Left renal pelvis (tissue), 4 donors: ENCODE measurements at regions not wholly inside any gene's neighbourhood (a gene's known extent, or its start where the extent isn't known, plus 50 kb on each side); places are given as distances from the start of the nearest gene placed in this dataset.
A peak's percentile ranks its signal among the peaks of the same experiment; 100 is the strongest.
"Not testable (repeated sequence)": the region's sequence is repeated elsewhere in the genome, so short reads cannot be mapped to it uniquely, and the experiment has no call there.

Experiments
- DNase-seq, 4 donors: peaks; one replicate each; pipeline ENCODE4 v3.0.0-alpha.2; 2013; ENCODE audit warnings: low read depth in 4 of 4, low spot score in 3 of 4

DNA sequence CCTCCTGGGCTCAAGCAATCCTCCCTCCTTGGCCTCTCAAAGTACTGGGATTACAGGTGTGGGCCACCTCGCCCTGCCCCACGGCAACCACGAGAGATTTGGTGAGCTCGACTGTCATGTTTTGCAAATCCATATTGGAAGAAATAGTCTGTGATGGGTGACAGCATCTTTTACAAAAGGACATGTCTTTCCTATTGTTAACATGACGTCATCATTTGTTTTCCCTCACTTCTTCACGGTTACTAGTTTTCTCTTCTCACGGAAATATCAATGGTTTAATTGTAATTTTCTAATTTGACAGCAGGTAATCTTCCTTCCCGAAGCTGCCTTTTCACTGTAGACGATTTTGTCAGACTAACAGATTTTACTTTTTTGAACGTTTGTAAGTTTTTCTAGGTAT is 110.8 kb upstream of the GREM2 start:
- DNase-seq = no peak

DNA sequence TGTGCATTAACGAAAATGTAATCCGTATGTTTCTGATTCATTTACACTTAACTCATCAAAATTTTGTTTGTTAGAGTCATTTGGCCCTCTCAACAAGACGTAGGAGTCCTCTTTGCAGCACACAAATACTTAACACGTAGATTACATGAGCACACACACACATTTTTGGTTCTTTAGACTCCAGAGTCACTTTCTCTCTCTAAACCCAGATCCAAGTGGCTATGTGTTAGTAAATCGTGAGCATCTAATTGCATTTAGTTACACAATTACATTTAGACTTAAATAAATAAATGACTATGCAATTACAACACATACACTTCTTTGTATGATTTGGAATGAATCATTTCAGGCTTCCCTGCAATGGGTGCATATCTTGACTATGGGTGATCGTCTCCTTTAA is 109.0 kb upstream of the GREM2 start:
- no peak for DNase-seq

DNA sequence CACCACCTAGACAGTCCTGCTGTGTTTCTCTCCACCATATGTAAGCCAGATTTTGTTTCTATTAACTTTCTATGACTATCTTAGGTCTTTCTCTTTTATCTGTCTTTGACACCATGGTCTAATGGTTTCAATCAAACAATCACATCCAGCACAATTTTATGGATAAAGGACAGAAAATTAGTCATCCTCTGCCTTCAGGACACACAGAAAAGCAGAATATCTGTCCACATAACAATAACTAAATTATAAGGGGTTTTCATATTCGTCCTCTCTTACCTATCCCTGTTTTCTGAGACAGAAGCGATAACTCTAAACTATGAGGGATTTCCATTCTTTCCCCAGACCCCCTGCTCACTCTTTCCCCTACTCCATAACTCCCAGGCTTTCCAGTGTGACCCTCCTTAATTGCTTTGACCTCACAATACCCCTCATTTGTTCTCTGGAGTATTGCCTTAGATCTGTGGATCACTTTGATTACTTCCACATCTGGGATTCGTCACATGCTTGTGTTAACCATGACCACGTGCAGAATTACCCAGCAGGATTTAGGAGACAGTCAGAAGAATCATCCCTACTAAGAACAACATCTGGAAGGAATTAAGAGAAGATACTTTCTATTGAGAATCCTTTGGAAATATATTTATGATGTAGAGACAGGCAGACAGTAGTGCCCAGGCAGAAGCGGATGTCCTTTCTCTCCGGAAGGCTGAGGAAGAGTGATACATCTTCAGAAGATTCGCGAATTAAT is 108.2 kb upstream of the GREM2 start:
- no peak for DNase-seq

DNA sequence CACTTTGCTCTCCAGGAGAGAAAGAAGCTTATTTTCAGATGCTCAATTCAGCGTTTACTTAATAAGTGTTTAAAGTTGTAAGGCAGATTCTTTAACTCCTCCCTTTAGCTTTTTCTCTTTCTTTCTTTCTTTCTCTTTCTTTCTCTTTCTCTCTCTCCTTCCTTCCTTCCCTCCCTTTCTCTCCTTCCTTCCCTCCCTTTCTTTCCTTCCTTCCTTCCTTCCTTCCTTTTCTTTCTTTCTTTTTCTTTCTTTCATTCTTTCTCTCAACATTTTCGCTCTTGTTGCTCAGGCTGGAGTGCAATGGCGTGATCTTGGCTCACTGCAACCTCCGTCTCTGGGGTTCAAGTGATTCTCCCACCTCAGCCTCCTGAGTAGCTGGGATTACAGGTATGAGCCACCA is 104.6 kb upstream of the GREM2 start:
- DNase-seq = not testable (repeated sequence)

DNA sequence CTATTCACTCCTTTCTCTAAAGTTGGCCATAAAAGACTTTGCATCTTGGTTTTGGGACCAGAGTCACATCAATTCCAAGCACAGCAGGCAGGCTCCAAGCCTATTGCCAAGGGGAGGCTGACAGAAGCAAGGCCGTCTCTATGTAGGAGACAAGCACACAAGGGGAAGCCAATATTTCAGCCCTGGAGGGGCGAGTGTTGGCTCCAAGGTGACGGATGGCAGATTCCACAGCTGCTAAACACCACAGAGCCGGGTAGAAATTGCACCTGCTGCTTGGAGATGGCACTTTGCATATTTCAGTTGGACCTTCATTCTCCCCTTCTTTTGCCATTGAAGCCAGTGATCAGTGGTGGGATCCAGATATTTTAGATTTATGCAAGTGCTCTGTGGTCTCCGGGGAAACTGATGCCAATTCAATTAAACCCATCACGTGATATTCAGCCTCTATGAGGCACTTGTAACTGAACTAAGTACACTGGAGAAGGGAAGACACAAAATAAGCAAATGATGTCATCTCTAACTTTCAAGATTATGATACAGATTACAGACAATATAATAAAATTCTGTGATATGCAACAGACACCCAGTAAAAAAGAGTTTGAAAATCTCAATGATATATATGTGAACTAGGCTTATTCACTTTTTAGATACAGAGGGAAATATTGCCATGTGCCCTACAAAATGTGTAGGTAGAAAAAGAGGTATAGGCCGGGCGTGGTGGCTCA is 102.8 kb upstream of the GREM2 start:
- DNase-seq = no peak

DNA sequence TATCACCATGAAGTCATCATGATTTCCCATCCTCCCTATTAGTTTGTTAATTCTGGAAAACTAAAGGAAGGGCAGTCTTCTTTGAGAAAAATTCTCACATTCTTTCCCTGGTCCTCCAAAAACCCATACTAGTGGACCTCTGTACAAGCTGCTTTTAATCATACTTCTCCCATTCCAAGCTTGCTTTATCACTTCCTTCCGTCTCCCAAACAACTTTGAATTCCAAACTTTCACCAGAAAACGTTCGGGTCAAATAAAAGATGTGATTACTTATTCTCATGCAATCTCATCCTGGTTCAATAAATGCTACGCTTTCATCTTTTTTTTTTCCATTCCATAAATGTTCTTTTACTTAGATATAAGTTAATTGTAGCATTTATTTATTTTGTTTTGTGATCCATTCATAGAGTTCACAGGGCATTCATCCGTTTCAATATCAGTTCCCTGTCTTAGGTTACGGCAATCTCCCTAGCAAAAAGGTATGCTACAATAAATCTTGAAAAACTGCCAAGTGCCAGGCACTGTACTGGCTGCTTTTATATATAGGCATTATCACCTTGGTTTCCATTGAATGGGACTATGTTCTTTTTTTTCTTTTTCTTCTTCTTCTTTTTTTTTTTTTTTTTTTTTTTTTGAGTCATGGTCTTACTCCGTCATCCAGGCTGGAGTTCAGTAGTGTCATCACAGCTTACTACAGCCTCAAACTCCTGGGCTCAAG is 100.2 kb upstream of the GREM2 start:
- no peak for DNase-seq

DNA sequence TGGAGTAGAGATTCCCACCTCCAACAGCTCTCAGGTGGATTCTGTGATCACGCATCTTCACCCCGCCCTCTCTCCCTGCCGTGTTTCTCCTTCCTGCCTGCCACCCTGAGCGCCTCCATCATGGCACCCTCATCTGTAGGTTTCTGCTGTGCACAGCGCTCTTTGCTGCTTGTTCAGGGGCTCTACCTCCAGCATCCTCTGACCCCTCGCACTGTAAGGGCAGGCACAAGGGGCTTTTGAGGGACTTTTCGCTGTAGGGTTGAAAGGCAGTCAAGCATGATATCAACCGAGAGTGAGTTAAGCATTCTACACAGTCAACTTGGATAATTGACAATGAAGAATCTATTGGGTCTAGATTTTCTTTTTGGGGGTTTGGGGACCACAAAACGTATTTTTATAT is 99.1 kb upstream of the GREM2 start:
- DNase-seq = no peak

DNA sequence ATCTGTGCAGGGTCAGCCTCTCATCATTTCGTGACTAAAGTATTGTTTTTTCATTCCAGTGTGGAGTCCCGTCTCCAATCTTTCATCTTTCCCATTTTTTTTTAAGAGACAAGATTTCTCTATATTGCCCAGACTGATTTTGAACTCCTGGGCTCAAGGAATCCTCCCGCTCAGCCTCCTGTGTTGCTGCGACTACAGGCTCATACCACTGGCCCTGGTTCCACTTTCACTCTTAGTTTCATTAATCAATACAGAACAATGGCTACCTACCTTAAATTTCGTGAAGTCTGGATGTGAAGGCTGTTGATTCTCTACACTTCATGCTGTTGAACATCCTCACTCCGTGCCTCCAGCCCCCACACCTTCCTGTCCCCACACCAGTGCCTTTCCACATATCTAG is 97.7 kb upstream of the GREM2 start:
- no peak for DNase-seq

DNA sequence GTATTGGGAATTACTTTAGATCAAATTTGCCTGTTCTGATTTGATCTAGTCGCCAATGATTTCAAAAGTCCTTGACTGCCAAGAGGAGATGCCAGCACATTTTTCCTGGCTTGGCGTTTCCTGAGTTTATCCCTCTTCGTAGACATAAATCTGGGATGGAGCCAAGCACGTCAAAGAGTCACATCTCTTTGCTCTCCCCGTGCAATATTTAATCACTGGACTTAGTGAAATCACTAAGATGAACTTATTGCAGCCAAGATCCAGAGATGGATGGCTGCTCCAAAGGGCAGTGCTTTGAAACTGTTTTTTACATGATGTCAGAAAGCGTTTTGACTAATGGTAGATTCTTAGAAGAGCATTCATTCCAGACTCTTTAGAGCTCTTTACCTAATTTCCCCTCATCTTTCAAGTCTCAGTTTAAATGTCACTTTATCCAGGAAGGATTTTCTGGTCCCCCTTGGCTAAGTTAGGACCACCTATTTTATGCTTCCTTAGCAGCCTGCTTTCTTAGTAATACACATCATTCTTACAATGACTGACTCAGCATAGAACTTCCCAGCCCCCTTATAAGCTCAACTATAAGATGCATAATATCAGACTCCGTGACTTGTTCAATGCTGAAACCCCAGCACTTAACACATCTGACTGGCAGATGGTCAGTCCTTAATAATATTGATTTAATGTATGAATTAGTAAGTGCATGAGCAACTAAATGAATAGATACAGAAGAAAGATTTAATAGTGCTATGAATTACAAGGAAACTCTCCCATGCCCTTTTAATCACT is 94.4 kb upstream of the GREM2 start:
- no peak for DNase-seq

DNA sequence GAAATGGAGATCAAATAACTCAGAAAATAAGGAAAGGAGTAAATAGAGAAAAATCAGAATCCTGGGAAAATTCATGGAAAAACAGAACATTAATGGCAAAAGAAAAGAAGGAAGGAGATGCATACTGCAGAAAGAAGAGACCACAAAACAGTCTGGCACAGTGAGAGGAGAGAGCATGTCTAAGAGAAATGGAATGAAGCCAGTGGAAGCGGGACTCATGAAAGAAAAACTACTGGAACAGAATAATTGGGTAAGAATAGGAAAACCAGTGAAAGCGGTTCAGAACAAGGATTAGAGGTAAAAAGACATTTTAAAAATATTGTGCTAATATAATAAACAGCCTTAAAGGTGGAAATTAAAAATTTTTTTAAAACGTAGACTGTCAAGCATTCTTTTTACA is 93.6 kb upstream of the GREM2 start:
- DNase-seq = no peak

DNA sequence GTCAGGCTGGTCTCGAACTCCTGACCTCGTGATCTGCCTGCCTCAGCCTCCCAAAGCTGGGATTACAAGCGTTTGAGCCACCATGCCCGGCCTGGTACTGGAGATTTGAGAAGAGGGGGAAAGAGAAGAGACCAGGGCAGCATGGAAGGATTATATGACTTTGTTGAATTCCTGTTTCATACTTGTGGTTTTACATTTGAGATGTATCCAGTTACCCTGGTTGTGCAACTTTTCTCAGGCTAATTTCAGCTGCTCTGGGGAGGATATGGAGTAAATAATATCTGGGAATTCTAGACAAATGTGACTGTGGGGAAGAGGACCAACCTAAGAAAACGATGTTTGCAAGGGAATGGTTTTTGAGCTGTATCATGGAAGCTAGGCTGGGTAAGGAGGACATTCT is 89.5 kb upstream of the GREM2 start:
- no peak for DNase-seq

DNA sequence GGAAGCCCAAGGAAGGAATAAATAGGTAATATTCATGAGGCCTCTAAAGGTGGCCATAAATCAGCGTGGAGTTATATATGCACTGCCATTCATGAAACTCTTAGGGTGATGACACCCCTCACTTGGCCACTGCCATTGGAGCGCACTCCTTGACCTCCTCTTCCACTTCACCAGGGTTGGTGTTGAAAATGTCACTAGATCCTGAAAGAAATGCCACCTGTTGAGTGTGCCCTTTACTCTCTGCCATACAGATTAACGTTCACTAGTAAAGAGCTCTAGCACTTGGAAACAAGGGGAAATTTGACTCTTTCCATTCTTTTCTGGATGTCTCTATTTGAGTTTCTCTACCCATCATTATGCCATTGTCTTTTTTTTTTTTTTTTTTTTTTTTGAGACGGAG is 83.5 kb upstream of the GREM2 start:
- no peak for DNase-seq

DNA sequence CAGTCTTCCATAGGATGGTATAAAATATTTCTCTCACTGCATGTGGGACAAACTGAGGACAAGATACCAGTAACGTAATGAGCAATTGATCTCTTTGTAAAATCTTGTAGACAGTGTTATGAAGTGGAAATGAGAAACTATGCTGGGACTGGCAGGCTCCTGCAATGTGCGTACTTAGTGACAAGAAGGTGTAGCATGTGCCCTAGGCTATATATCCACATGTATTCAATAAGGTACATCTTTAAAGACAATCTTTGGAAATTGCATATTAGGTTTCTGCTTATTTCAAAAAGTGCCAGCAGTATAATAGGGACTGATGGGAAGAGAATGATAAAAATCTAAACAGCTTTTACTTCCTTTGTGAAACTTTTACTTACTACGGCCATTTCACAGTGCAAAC is 81.9 kb upstream of the GREM2 start:
- no peak for DNase-seq

DNA sequence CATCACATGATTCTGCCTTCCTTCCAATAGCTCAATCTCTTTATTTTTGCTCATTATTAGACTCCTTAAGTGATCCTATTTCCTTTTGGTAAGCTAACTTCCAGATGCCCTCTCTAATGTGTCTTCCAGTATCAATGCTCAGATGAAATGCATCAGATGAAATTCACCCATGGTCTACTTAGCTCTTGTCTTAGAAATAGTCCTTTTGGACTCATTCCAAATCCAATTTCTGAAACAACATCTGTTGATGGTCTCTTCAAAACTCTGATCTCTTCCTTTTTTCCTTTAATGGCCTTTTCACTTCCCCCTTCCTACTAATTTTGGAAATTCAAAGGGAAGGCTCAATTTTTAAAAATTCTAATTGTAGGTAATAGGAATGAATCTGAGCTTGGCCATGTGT is 81.1 kb upstream of the GREM2 start:
- DNase-seq = no peak

DNA sequence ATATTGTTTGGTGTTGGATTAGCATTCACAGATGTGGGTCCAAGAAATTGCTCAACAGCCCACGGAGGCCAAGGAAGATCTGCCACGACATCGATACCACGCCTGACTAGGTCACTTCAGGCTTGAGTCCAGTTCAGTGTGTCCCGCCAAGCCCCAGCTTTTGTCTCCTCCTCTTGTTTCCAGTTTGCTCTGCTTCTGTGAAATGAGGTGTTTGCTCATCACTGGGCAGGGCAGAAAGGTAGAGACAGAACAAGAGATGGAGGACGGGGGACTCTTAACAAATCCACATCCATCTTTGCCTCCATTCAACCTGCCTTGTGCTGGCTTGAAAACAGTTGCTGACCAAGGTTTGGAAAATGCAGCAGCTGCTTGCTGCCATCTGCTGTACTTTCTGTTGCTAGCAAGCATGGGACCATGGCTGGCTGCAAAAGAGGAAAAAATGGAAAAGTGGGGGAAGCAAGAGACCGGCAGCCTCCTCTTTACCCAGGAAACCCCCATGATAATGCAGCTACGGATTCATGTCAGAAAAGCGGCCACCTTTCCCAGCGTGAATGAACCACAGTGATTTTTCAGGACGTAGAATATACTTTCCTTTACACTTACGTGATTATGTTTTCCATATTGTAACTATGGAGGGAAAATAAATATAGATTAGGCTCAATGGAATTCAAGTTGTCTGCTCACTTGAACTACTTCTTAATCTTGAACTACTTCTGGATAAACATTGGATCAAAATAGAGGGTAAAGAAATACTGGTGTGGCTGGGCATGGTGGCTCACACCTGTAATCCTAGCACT is 80.2 kb upstream of the GREM2 start:
- DNase-seq = peak; percentile 8 to 21 (median 14)

DNA sequence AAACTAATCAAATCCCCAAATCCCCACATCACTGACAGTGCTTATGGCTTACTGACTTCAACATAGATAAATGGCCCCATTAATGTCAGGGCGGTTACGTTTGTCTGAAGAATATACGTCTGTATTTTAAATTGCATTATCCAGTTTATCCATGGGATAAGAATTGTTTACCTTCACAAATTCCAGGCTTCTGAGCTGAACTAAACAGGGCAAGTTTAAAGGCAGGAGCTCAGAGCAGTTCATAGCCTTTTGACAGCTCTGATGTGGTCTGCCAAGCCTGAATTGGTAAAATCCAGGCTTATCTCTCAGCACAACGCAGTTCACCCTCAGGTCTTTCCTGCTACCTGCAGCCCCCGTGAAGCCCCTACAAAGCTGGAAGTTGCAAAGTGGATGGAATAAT is 79.5 kb upstream of the GREM2 start:
- DNase-seq = no peak

DNA sequence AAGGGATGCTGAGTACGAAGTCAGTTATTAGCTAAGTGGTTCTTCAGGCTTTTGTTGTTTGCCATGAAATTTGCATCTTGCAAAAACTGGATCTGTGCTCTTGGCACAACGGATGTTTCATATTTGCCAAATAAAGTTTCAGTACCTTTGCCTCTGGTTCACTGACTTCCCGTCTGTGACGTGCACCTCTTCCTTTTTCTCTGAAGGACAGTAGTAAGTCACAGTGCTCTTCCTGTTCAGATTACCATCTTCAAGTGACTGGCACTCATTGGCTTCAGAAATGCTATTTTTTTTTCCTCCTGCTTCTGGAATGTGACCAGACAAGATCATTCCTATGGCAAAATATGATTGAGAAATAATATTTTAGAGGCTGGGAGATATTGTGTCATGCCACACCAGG is 75.9 kb upstream of the GREM2 start:
- no peak for DNase-seq

DNA sequence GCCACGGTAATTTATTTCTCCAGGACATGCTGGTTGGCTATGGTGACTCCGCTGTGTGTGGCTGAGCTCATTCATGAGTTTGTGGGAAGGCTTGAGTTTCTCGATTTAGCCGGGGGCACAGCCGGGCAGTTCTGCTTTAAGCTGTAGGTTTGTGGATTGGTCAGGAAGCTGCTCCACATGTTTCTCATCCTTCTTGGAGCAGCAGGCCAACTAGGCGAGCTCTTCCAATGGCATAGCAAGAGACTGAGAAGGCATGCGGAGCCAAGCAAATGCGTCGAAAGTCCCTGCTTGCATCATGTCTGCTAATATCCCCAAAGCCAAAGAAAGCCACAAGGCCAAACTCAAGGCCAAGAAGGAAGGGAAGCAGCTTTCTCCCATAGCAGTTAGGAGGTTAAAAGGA is 71.6 kb upstream of the GREM2 start:
- no peak for DNase-seq

DNA sequence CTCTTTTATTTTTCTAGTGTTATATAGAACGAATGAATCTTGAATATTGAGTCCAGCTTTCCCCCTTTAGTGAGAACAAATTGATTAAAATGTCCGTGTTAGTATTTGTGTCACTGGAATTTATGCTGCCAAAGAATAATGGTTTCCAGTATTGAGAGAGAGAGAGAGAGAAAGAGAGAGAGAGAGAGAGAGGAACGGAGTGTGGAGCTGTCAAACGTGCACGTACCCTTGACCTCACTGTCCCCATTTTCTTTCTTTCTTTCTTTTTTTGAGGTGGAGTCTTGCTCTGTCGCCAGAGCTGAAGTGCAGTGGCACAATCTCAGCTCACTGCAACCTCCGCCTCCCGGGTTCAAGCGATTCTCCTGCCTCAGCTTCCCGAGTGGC is 70.9 kb upstream of the GREM2 start:
- no peak for DNase-seq

DNA sequence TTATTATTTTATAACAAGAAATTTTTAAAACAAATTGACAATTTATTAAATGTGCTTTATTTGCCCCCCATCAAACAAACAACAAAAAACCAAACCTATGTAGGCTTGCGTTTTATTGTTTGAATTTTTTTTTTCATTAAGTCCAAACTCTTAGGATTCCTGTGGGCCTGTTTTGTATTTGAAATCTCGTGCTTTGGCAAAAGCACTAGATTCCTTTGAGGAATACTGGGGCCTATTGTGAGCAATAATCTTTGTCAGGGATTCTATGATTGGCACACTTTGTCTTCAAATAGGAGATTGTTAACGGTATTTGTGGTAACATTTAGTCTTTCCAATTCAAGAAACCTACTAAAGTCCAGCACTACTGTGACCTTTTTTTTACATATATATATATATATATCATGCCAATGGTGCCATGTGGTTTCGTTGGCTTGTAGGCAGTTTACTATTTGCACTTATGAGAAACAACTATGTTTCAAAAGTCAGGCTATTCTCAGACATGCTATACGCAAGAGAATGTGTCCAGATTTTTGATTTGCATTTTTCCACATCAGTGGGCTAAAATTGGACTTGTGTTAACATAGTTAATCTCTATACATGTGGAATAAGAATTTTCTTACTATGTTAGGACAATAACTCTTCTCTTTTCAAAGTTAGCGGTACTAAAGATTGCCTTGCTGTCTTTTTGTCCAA is 70.4 kb upstream of the GREM2 start:
- DNase-seq = no peak
